ENCODE measurements at regions not wholly inside any gene's neighbourhood (a gene's known extent, or its start where the extent isn't known, plus 50 kb on each side); places are given as distances from the start of the nearest gene placed in this dataset.
"Not testable (repeated sequence)": the region's sequence is repeated elsewhere in the genome, so short reads cannot be mapped to it uniquely, and the experiment has no call there.

DNA sequence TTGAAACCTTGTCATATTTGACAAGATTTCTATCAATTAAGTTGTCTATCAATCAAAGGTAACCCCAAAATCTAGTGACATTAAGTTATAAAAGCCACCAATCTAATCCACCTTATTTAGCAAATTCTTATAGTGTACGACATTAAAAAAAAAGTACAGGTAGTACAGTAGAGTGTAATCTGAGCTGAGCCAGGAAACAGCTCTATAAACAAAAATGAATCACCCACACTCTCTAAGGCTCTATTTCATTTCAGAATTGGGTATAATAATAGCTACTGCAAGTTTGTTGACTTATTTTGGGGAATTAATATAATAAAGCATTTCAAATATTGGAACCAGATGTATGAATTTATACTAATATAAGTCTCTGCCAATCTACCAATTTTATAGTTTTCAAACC lies 342.4 kb upstream of the FLRT2 start:
- WGBS, 2 donors: 62 to 67% methylated on average over 1 of the region's 1 CpG
- Histone ChIP-seq H3K4me1 (ENCODE audit: control insufficient read depth in 5 of 5, insufficient read depth in 5 of 5, low read length in 5 of 5) (peaks cover 0 to 2% (median 0%) of the 10 kb centered on the region in 5 donors), H3K27ac (ENCODE audit: low read depth in 1 of 2, low read length in 1 of 2) (no peak overlapping the region), H3K36me3 (ENCODE audit: control insufficient read depth in 4 of 4, insufficient read depth in 4 of 4, low read length in 4 of 4) (no peaks in the 10 kb centered on the region), H3K9me3 (ENCODE audit: control insufficient read depth in 4 of 4, insufficient read depth in 3 of 4, low read length in 3 of 4) (no peaks in the 10 kb centered on the region), H3K4me3 (no peak overlapping the region), H3K27me3 (ENCODE audit: control insufficient read depth in 3 of 3, insufficient read depth in 3 of 3, low read length in 2 of 3) (no peaks in the 10 kb centered on the region), H3K9ac (ENCODE audit: insufficient read depth in 1 of 2, low read length in 2 of 2) (no peak overlapping the region)
- ATAC-seq (ENCODE audit: insufficient read depth, low FRiP score) (no peak), DNase-seq (no peak)
- no peak for TF ChIP-seq CTCF (IDR thresholded peaks at IDR 0.05; ENCODE audit: control extremely low read depth, extremely low read depth)

- H3K27me3 ChIP-seq (ENCODE audit: control insufficient read depth in 3 of 3, insufficient read depth in 3 of 3, low read length in 2 of 3): no peaks in the 10 kb centered on the region
- 82 to 85% methylated on average over 1 of the region's 1 CpG for WGBS, 2 donors
- H3K27ac ChIP-seq (ENCODE audit: low read depth in 1 of 2, low read length in 1 of 2): no peak overlapping the region
- DNase-seq: no peak
- no peaks in the 10 kb centered on the region for H3K4me1 ChIP-seq (ENCODE audit: control insufficient read depth in 5 of 5, insufficient read depth in 5 of 5, low read length in 5 of 5)
- no peaks in the 10 kb centered on the region for H3K36me3 ChIP-seq (ENCODE audit: control insufficient read depth in 4 of 4, insufficient read depth in 4 of 4, low read length in 4 of 4)
- ATAC-seq (ENCODE audit: insufficient read depth, low FRiP score): no peak
- no peak overlapping the region for H3K4me3 ChIP-seq
- no peak for TF ChIP-seq CTCF (IDR thresholded peaks at IDR 0.05; ENCODE audit: control extremely low read depth, extremely low read depth)
- H3K9me3 ChIP-seq (ENCODE audit: control insufficient read depth in 4 of 4, insufficient read depth in 3 of 4, low read length in 3 of 4): no peaks in the 10 kb centered on the region
- H3K9ac ChIP-seq (ENCODE audit: insufficient read depth in 1 of 2, low read length in 2 of 2): no peak overlapping the region
Observed at GRCh38 chr14:85188836-85189235, 341.1 kb upstream of the FLRT2 start.

GRCh38 chr14:85189253-85189652 lies 340.7 kb upstream of the FLRT2 start:
- H3K9me3 ChIP-seq (ENCODE audit: control insufficient read depth in 4 of 4, insufficient read depth in 3 of 4, low read length in 3 of 4); H3K9ac ChIP-seq (ENCODE audit: insufficient read depth in 1 of 2, low read length in 2 of 2); H3K36me3 ChIP-seq (ENCODE audit: control insufficient read depth in 4 of 4, insufficient read depth in 4 of 4, low read length in 4 of 4); H3K4me1 ChIP-seq (ENCODE audit: control insufficient read depth in 5 of 5, insufficient read depth in 5 of 5, low read length in 5 of 5); H3K27me3 ChIP-seq (ENCODE audit: control insufficient read depth in 3 of 3, insufficient read depth in 3 of 3, low read length in 2 of 3); ATAC-seq (ENCODE audit: insufficient read depth, low FRiP score); H3K27ac ChIP-seq (ENCODE audit: low read depth in 1 of 2, low read length in 1 of 2); H3K4me3 ChIP-seq; DNase-seq: not testable (repeated sequence)
- WGBS, 2 donors: 72 to 85% methylated on average over 6 of the region's 6 CpGs

- Histone ChIP-seq H3K27ac (ENCODE audit: low read depth in 1 of 2, low read length in 1 of 2) (no peak overlapping the region), H3K9ac (ENCODE audit: insufficient read depth in 1 of 2, low read length in 2 of 2) (no peak overlapping the region), H3K27me3 (ENCODE audit: control insufficient read depth in 3 of 3, insufficient read depth in 3 of 3, low read length in 2 of 3) (no peaks in the 10 kb centered on the region), H3K9me3 (ENCODE audit: control insufficient read depth in 4 of 4, insufficient read depth in 3 of 4, low read length in 3 of 4) (no peaks in the 10 kb centered on the region), H3K4me3 (no peak overlapping the region), H3K36me3 (ENCODE audit: control insufficient read depth in 4 of 4, insufficient read depth in 4 of 4, low read length in 4 of 4) (no peaks in the 10 kb centered on the region), H3K4me1 (ENCODE audit: control insufficient read depth in 5 of 5, insufficient read depth in 5 of 5, low read length in 5 of 5) (no peaks in the 10 kb centered on the region)
- ATAC-seq (ENCODE audit: insufficient read depth, low FRiP score) (no peak), DNase-seq (no peak)
- WGBS, 2 donors: 90% methylated on average over 5 of the region's 5 CpGs
- no peak for TF ChIP-seq CTCF (IDR thresholded peaks at IDR 0.05; ENCODE audit: control extremely low read depth, extremely low read depth)
Observed at GRCh38 chr14:85190251-85190650, 339.7 kb upstream of the FLRT2 start.
